ENCODE measurements at regions not wholly inside any gene's neighbourhood (a gene's known extent, or its start where the extent isn't known, plus 50 kb on each side); places are given as distances from the start of the nearest gene placed in this dataset.
"Not testable (repeated sequence)": the region's sequence is repeated elsewhere in the genome, so short reads cannot be mapped to it uniquely, and the experiment has no call there.

DNA sequence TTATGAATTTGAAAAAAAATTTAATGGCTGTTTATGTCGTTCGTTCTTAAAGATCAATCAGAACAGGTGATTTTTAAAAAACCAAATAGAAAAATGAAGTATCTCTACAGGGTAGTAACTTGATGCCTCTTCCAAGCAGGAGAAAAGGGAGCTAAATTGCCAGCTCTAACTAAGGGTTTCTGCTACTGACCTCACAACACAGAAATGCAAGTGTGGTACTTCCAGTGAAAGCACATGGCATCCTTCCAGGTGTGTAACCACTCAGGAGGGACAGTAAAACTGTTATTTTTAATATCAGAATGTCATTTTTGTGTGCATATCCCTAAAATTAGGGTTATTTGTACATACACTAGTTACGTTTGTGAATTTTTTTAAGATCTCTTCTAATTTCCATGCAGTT lies 116.8 kb upstream of the ZCCHC13 start:
- Histone ChIP-seq H2AFZ (ENCODE audit: low read depth, low read length) (no peak overlapping the region), H3K9me3 (ENCODE audit: insufficient read depth, low read depth, low read length) (no peaks in the 10 kb centered on the region), H3K4me1 (ENCODE audit: insufficient read depth, low read length) (no peaks in the 10 kb centered on the region), H3K27ac (ENCODE audit: low read depth, low read length) (no peak overlapping the region), H3K4me3 (ENCODE audit: insufficient read depth, low read depth, low read length) (no peak overlapping the region), H3K79me2 (ENCODE audit: insufficient read depth, low read length) (no peaks in the 10 kb centered on the region), H3K9ac (ENCODE audit: low read length) (no peak overlapping the region), H4K20me1 (ENCODE audit: insufficient read depth, low read length) (no peaks in the 10 kb centered on the region), H3K27me3 (ENCODE audit: insufficient read depth, low read length) (no peaks in the 10 kb centered on the region), H3K36me3 (ENCODE audit: insufficient read depth, low read length) (no peaks in the 10 kb centered on the region), H3K4me2 (ENCODE audit: low read length) (no peak overlapping the region)
- TF ChIP-seq EZH2 (IDR thresholded peaks at IDR 0.05; ENCODE audit: insufficient read depth, low read length) (no peak), CTCF (IDR thresholded peaks at IDR 0.05; ENCODE audit: insufficient read depth, low read depth, low read length) (no peak)
- H3K9me3 Mint-ChIP-seq (ENCODE audit: unreplicated experiment) = no peaks in the 10 kb centered on the region
- H3K4me1 Mint-ChIP-seq (ENCODE audit: low read depth, unreplicated experiment) = peaks cover under 1% of the 10 kb centered on the region
- peak; percentile 90 for FAIRE-seq
- DNase-seq (ENCODE audit: low read depth) = peak; percentile 43
- H3K36me3 Mint-ChIP-seq (ENCODE audit: low read depth, unreplicated experiment) = no peaks in the 10 kb centered on the region
- H3K27me3 Mint-ChIP-seq (ENCODE audit: low read depth, unreplicated experiment) = no peaks in the 10 kb centered on the region
- H3K4me3 Mint-ChIP-seq (ENCODE audit: unreplicated experiment) = no peak overlapping the region
- no peak overlapping the region for H3K27ac Mint-ChIP-seq (ENCODE audit: unreplicated experiment)

- H3K27ac ChIP-seq (ENCODE audit: low read depth, low read length); H3K9ac ChIP-seq (ENCODE audit: low read length); H3K4me2 ChIP-seq (ENCODE audit: low read length); H2AFZ ChIP-seq (ENCODE audit: low read depth, low read length); H3K27me3 Mint-ChIP-seq (ENCODE audit: low read depth, unreplicated experiment); DNase-seq (ENCODE audit: low read depth); H3K4me1 Mint-ChIP-seq (ENCODE audit: low read depth, unreplicated experiment); H3K9me3 ChIP-seq (ENCODE audit: insufficient read depth, low read depth, low read length); H3K4me3 Mint-ChIP-seq (ENCODE audit: unreplicated experiment); H3K27me3 ChIP-seq (ENCODE audit: insufficient read depth, low read length); H3K4me3 ChIP-seq (ENCODE audit: insufficient read depth, low read depth, low read length); H3K36me3 ChIP-seq (ENCODE audit: insufficient read depth, low read length); H4K20me1 ChIP-seq (ENCODE audit: insufficient read depth, low read length); H3K79me2 ChIP-seq (ENCODE audit: insufficient read depth, low read length); H3K9me3 Mint-ChIP-seq (ENCODE audit: unreplicated experiment); H3K36me3 Mint-ChIP-seq (ENCODE audit: low read depth, unreplicated experiment); H3K27ac Mint-ChIP-seq (ENCODE audit: unreplicated experiment); H3K4me1 ChIP-seq (ENCODE audit: insufficient read depth, low read length): not testable (repeated sequence)
- peak; percentile 37 for FAIRE-seq
Observed at GRCh38 chrX:74183047-74183446, 120.9 kb upstream of the ZCCHC13 start.

DNA sequence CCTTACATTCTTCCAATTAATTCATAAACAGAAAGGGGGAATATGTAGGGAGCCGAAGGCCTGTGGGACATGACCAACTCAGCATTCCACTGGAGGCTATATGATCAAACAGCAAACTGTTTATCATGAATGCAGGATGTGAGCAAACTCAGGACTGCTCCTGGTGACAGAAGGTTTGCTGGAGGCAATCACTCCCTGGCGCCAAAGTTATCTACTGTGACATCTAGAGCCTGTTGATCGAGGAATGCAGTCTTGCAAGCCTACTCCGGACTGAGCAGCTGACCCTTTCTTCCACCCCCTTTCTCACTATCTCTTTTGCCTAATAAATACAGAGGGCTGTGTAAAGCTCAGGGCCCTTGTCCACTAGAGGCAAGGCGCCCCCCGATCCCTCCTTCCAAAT lies 122.0 kb upstream of the ZCCHC13 start:
- not testable (repeated sequence) for H3K79me2 ChIP-seq (ENCODE audit: insufficient read depth, low read length); H3K4me2 ChIP-seq (ENCODE audit: low read length); H3K4me3 Mint-ChIP-seq (ENCODE audit: unreplicated experiment); H3K9me3 Mint-ChIP-seq (ENCODE audit: unreplicated experiment); H3K27me3 ChIP-seq (ENCODE audit: insufficient read depth, low read length); H4K20me1 ChIP-seq (ENCODE audit: insufficient read depth, low read length); H3K27ac Mint-ChIP-seq (ENCODE audit: unreplicated experiment); H3K36me3 ChIP-seq (ENCODE audit: insufficient read depth, low read length); H3K4me1 ChIP-seq (ENCODE audit: insufficient read depth, low read length); DNase-seq (ENCODE audit: low read depth); H3K4me3 ChIP-seq (ENCODE audit: insufficient read depth, low read depth, low read length); H2AFZ ChIP-seq (ENCODE audit: low read depth, low read length); H3K36me3 Mint-ChIP-seq (ENCODE audit: low read depth, unreplicated experiment); H3K9ac ChIP-seq (ENCODE audit: low read length); H3K27ac ChIP-seq (ENCODE audit: low read depth, low read length); H3K27me3 Mint-ChIP-seq (ENCODE audit: low read depth, unreplicated experiment); H3K4me1 Mint-ChIP-seq (ENCODE audit: low read depth, unreplicated experiment); H3K9me3 ChIP-seq (ENCODE audit: insufficient read depth, low read depth, low read length); FAIRE-seq

GRCh38 chrX:74180716-74181115 lies 123.3 kb upstream of the ZCCHC13 start:
- no peaks in the 10 kb centered on the region for H3K27me3 ChIP-seq (ENCODE audit: insufficient read depth, low read length)
- H3K9me3 ChIP-seq (ENCODE audit: insufficient read depth, low read depth, low read length) = no peaks in the 10 kb centered on the region
- Mint-ChIP-seq H3K27me3 (ENCODE audit: low read depth, unreplicated experiment) (no peaks in the 10 kb centered on the region), H3K4me1 (ENCODE audit: low read depth, unreplicated experiment) (peaks cover 2% of the 10 kb centered on the region), H3K27ac (ENCODE audit: unreplicated experiment) (no peak overlapping the region), H3K4me3 (ENCODE audit: unreplicated experiment) (no peak overlapping the region), H3K36me3 (ENCODE audit: low read depth, unreplicated experiment) (no peaks in the 10 kb centered on the region), H3K9me3 (ENCODE audit: unreplicated experiment) (no peaks in the 10 kb centered on the region)
- TF ChIP-seq EZH2 (IDR thresholded peaks at IDR 0.05; ENCODE audit: insufficient read depth, low read length) = no peak
- no peak for TF ChIP-seq CTCF (IDR thresholded peaks at IDR 0.05; ENCODE audit: insufficient read depth, low read depth, low read length)
- no peak overlapping the region for H3K4me2 ChIP-seq (ENCODE audit: low read length)
- DNase-seq (ENCODE audit: low read depth) = no peak
- FAIRE-seq = no peak
- no peak overlapping the region for H3K27ac ChIP-seq (ENCODE audit: low read depth, low read length)
- no peaks in the 10 kb centered on the region for H3K36me3 ChIP-seq (ENCODE audit: insufficient read depth, low read length)
- no peak overlapping the region for H3K9ac ChIP-seq (ENCODE audit: low read length)
- no peaks in the 10 kb centered on the region for H4K20me1 ChIP-seq (ENCODE audit: insufficient read depth, low read length)
- H3K79me2 ChIP-seq (ENCODE audit: insufficient read depth, low read length) = no peaks in the 10 kb centered on the region
- H3K4me1 ChIP-seq (ENCODE audit: insufficient read depth, low read length) = peaks cover 8% of the 10 kb centered on the region
- H3K4me3 ChIP-seq (ENCODE audit: insufficient read depth, low read depth, low read length) = no peak overlapping the region
- no peak overlapping the region for H2AFZ ChIP-seq (ENCODE audit: low read depth, low read length)
